Liver (tissue), 7 donors: ENCODE measurements at regions not wholly inside any gene's neighbourhood (a gene's known extent, or its start where the extent isn't known, plus 50 kb on each side); places are given as distances from the start of the nearest gene placed in this dataset.

Experiments
- DNase-seq: peaks from one replicate; pipeline ENCODE4 v3.0.0-alpha.2; 2017; ENCODE audit warnings: low spot score
- H3K27ac ChIP-seq, 2 donors: one replicate each; pipeline ENCODE4 v1.7.0; 2013; ENCODE audit warnings: inconsistent platforms in 2 of 2, low read length in 2 of 2, control low read depth in 1 of 2, low read depth in 1 of 2, mild to moderate bottlenecking in 1 of 2
- H3K27me3 ChIP-seq, 4 donors: one replicate each; pipeline versions ENCODE4 v1.6.1 to v1.7.0; 2013; ENCODE audit warnings: low read length in 3 of 4, inconsistent platforms in 1 of 4, mild to moderate bottlenecking in 1 of 4, moderate library complexity in 1 of 4; ENCODE audit not compliant: control insufficient read depth in 4 of 4, insufficient read depth in 4 of 4
- H3K36me3 ChIP-seq, 4 donors: one replicate each; pipeline versions ENCODE4 v1.6.1 to v1.7.0; 2013; ENCODE audit warnings: low read length in 3 of 4, mild to moderate bottlenecking in 3 of 4, low read depth in 1 of 4, moderate library complexity in 1 of 4; ENCODE audit not compliant: control insufficient read depth in 4 of 4, insufficient read depth in 3 of 4
- H3K4me1 ChIP-seq, 4 donors: one replicate each; pipeline versions ENCODE4 v1.6.1 to v1.7.0; 2013; ENCODE audit warnings: low read length in 3 of 4, mild to moderate bottlenecking in 3 of 4, moderate library complexity in 1 of 4; ENCODE audit not compliant: control insufficient read depth in 4 of 4, insufficient read depth in 4 of 4
- H3K4me3 ChIP-seq, 3 donors: one replicate each; pipeline versions ENCODE4 v1.6.1 to v1.7.0; 2013; ENCODE audit warnings: low read length in 3 of 3, control low read depth in 1 of 3, low read depth in 1 of 3, mild to moderate bottlenecking in 1 of 3
- H3K9ac ChIP-seq, 2 donors: one replicate each; pipeline ENCODE4 v1.7.0; 2013; ENCODE audit warnings: low read length in 2 of 2, mild to moderate bottlenecking in 2 of 2, moderate library complexity in 2 of 2, control low read depth in 1 of 2, low read depth in 1 of 2
- H3K9me3 ChIP-seq, 4 donors: one replicate each; pipeline versions ENCODE4 v1.6.1 to v1.7.0; 2013; ENCODE audit warnings: low read length in 3 of 4; ENCODE audit not compliant: control insufficient read depth in 4 of 4
- ATF3 ChIP-seq: IDR thresholded peaks from 2 replicates; pipeline ENCODE4 v1.6.1; 2016; ENCODE audit warnings: antibody characterized with exemption
- EGR1 ChIP-seq, 2 donors: IDR thresholded peaks; 2 replicates each; pipeline ENCODE4 v1.6.1; 2016 to 2018; ENCODE audit warnings: antibody characterized with exemption in 2 of 2, low read depth in 2 of 2
- FOXA1 ChIP-seq: IDR thresholded peaks from 2 replicates; pipeline ENCODE4 v1.6.1; 2016; ENCODE audit warnings: antibody characterized with exemption
- FOXA2 ChIP-seq: IDR thresholded peaks from 2 replicates; pipeline ENCODE4 v1.6.1; 2016; ENCODE audit warnings: antibody characterized with exemption
- GABPA ChIP-seq, 2 donors: IDR thresholded peaks in 1 of 2; conservative IDR thresholded peaks in 1 of 2; 2 replicates each; pipeline ENCODE4 v1.6.1; 2016; ENCODE audit warnings: antibody characterized with exemption in 2 of 2, mild to moderate bottlenecking in 1 of 2, moderate library complexity in 1 of 2
- HNF4A ChIP-seq, 2 donors: conservative IDR thresholded peaks; 2 replicates each; pipeline ENCODE4 v1.6.1; 2016; ENCODE audit warnings: antibody characterized with exemption in 2 of 2, mild to moderate bottlenecking in 2 of 2
- HNF4G ChIP-seq: IDR thresholded peaks from 2 replicates; pipeline ENCODE4 v1.6.1; 2016; ENCODE audit warnings: antibody characterized with exemption
- JUND ChIP-seq, 2 donors: IDR thresholded peaks; 2 replicates each; pipeline ENCODE4 v1.6.1; 2016; ENCODE audit warnings: antibody characterized with exemption in 2 of 2
- NR2F2 ChIP-seq: IDR thresholded peaks from 2 replicates; pipeline ENCODE4 v1.6.1; 2016; ENCODE audit warnings: antibody characterized with exemption
- RAD21 ChIP-seq, 2 donors: IDR thresholded peaks; 2 replicates each; pipeline ENCODE4 v1.6.1; 2016; ENCODE audit warnings: antibody characterized with exemption in 2 of 2, mild to moderate bottlenecking in 2 of 2
- RXRA ChIP-seq, 2 donors: IDR thresholded peaks; 2 replicates each; pipeline ENCODE4 v1.6.1; 2017 to 2018; ENCODE audit warnings: antibody characterized with exemption in 2 of 2, mild to moderate bottlenecking in 1 of 2
- SP1 ChIP-seq: IDR thresholded peaks from 2 replicates; pipeline ENCODE4 v1.6.1; 2018; ENCODE audit warnings: antibody characterized with exemption, mild to moderate bottlenecking
- YY1 ChIP-seq: IDR thresholded peaks from 2 replicates; pipeline ENCODE4 v1.6.1; 2016; ENCODE audit warnings: antibody characterized with exemption, mild to moderate bottlenecking
- WGBS: extraction: QIAGEN DNeasy Blood & Tissue Kit; methylation state at CpG from one replicate; pipeline ENCODE4 v1.1.7; 2013; 5-methylcytosine and 5-hydroxymethylcytosine counted together
- TF ChIP-seq, protein P1 (sequence below): IDR thresholded peaks from 2 replicates; pipeline ENCODE4 v1.6.1; 2016; ENCODE audit warnings: antibody characterized with exemption
- TF ChIP-seq, protein P2 (sequence below): IDR thresholded peaks from 2 replicates; pipeline ENCODE4 v1.6.1; 2016; ENCODE audit warnings: antibody characterized with exemption, mild to moderate bottlenecking
- donor health status: healthy.
- donor health status: healthy.
- donor health status: healthy.
- donor health status: healthy.

- Histone ChIP-seq H3K9ac (no peak overlapping the region), H3K4me3 (no peak overlapping the region), H3K4me1 (no peaks in the 10 kb centered on the region), H3K27me3 (no peaks in the 10 kb centered on the region), H3K36me3 (no peaks in the 10 kb centered on the region), H3K9me3 (no peaks in the 10 kb centered on the region), H3K27ac (no peak overlapping the region)
- TF ChIP-seq RAD21 (IDR thresholded peaks at IDR 0.05) (no peak), FOXA2 (no peak), HNF4A (conservative IDR thresholded peaks at IDR 0.05) (no peak), FOXA1 (no peak), ATF3 (no peak), HNF4G (no peak), RXRA (IDR thresholded peaks at IDR 0.05) (no peak), JUND (IDR thresholded peaks at IDR 0.05) (no peak), EGR1 (IDR thresholded peaks at IDR 0.05; ENCODE audit: low read depth in 2 of 2) (no peak), SP1 (no peak)
- TF ChIP-seq, protein P1, sequence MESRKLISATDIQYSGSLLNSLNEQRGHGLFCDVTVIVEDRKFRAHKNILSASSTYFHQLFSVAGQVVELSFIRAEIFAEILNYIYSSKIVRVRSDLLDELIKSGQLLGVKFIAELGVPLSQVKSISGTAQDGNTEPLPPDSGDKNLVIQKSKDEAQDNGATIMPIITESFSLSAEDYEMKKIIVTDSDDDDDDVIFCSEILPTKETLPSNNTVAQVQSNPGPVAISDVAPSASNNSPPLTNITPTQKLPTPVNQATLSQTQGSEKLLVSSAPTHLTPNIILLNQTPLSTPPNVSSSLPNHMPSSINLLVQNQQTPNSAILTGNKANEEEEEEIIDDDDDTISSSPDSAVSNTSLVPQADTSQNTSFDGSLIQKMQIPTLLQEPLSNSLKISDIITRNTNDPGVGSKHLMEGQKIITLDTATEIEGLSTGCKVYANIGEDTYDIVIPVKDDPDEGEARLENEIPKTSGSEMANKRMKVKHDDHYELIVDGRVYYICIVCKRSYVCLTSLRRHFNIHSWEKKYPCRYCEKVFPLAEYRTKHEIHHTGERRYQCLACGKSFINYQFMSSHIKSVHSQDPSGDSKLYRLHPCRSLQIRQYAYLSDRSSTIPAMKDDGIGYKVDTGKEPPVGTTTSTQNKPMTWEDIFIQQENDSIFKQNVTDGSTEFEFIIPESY: no peak
- WGBS: 43% methylated on average over 3 of the region's 3 CpGs
- DNase-seq: no peak
Observed at GRCh38 chr13:104701591-104701990, 1635.4 kb upstream of the SLC10A2 start.

- Histone ChIP-seq H3K9ac (no peak overlapping the region), H3K9me3 (no peaks in the 10 kb centered on the region), H3K36me3 (no peaks in the 10 kb centered on the region), H3K4me1 (no peaks in the 10 kb centered on the region), H3K27ac (no peak overlapping the region), H3K27me3 (no peaks in the 10 kb centered on the region), H3K4me3 (no peak overlapping the region)
- DNase-seq: no peak
- TF ChIP-seq GABPA (IDR thresholded peaks at IDR 0.05 in 1 of 2, conservative IDR thresholded peaks at IDR 0.05 in 1 of 2): no peak
- no peak for TF ChIP-seq RAD21 (IDR thresholded peaks at IDR 0.05)
- TF ChIP-seq, protein P2, sequence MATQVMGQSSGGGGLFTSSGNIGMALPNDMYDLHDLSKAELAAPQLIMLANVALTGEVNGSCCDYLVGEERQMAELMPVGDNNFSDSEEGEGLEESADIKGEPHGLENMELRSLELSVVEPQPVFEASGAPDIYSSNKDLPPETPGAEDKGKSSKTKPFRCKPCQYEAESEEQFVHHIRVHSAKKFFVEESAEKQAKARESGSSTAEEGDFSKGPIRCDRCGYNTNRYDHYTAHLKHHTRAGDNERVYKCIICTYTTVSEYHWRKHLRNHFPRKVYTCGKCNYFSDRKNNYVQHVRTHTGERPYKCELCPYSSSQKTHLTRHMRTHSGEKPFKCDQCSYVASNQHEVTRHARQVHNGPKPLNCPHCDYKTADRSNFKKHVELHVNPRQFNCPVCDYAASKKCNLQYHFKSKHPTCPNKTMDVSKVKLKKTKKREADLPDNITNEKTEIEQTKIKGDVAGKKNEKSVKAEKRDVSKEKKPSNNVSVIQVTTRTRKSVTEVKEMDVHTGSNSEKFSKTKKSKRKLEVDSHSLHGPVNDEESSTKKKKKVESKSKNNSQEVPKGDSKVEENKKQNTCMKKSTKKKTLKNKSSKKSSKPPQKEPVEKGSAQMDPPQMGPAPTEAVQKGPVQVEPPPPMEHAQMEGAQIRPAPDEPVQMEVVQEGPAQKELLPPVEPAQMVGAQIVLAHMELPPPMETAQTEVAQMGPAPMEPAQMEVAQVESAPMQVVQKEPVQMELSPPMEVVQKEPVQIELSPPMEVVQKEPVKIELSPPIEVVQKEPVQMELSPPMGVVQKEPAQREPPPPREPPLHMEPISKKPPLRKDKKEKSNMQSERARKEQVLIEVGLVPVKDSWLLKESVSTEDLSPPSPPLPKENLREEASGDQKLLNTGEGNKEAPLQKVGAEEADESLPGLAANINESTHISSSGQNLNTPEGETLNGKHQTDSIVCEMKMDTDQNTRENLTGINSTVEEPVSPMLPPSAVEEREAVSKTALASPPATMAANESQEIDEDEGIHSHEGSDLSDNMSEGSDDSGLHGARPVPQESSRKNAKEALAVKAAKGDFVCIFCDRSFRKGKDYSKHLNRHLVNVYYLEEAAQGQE: no peak
- no peak for TF ChIP-seq YY1
- no peak for TF ChIP-seq HNF4G
- TF ChIP-seq EGR1 (IDR thresholded peaks at IDR 0.05; ENCODE audit: low read depth in 2 of 2): no peak
- no peak for TF ChIP-seq RXRA (IDR thresholded peaks at IDR 0.05)
- TF ChIP-seq SP1: no peak
- no peak for TF ChIP-seq NR2F2
- no peak for TF ChIP-seq FOXA1
- TF ChIP-seq, protein P1: no peak
- no peak for TF ChIP-seq HNF4A (conservative IDR thresholded peaks at IDR 0.05)
- no peak for TF ChIP-seq FOXA2
- no peak for TF ChIP-seq JUND (IDR thresholded peaks at IDR 0.05)
- TF ChIP-seq ATF3: no peak
Observed at GRCh38 chr13:104694397-104694796, 1628.2 kb upstream of the SLC10A2 start.
